ENCODE measurements at regions not wholly inside any gene's neighbourhood (a gene's known extent, or its start where the extent isn't known, plus 50 kb on each side); places are given as distances from the start of the nearest gene placed in this dataset.

DNA sequence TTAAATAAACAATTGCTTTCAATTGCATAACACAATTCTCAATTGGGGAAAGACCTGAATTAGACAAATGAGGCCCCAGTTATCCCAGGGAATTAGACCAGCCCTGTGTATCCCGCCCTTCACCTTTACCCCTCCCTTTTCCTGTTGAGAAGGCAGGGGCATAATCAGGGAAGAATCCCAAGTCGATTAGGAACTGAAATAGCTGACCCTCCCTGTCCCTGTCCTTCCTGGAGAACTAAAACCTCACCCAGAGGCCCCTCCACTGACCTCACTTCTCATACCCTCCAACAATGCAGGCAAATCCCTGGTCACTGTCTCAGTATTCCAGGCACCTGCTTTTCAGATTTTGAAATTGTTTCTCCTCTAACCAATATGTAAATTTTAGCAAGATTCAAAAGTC is 165.4 kb upstream of the CDH11 start:
- Histone ChIP-seq H3K4me3 (ENCODE audit: low read depth, low read length) (no peak overlapping the region), H3K27me3 (ENCODE audit: control insufficient read depth, insufficient read depth, low read length) (no peaks in the 10 kb centered on the region), H3K36me3 (ENCODE audit: control insufficient read depth, insufficient read depth, low read length) (no peaks in the 10 kb centered on the region)
- FAIRE-seq (no peak), DNase-seq (ENCODE audit: low read depth) (no peak)
- TF ChIP-seq, protein P1, sequence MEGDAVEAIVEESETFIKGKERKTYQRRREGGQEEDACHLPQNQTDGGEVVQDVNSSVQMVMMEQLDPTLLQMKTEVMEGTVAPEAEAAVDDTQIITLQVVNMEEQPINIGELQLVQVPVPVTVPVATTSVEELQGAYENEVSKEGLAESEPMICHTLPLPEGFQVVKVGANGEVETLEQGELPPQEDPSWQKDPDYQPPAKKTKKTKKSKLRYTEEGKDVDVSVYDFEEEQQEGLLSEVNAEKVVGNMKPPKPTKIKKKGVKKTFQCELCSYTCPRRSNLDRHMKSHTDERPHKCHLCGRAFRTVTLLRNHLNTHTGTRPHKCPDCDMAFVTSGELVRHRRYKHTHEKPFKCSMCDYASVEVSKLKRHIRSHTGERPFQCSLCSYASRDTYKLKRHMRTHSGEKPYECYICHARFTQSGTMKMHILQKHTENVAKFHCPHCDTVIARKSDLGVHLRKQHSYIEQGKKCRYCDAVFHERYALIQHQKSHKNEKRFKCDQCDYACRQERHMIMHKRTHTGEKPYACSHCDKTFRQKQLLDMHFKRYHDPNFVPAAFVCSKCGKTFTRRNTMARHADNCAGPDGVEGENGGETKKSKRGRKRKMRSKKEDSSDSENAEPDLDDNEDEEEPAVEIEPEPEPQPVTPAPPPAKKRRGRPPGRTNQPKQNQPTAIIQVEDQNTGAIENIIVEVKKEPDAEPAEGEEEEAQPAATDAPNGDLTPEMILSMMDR (IDR thresholded peaks at IDR 0.05; ENCODE audit: insufficient read depth, low read length, severe bottlenecking) = no peak

DNA sequence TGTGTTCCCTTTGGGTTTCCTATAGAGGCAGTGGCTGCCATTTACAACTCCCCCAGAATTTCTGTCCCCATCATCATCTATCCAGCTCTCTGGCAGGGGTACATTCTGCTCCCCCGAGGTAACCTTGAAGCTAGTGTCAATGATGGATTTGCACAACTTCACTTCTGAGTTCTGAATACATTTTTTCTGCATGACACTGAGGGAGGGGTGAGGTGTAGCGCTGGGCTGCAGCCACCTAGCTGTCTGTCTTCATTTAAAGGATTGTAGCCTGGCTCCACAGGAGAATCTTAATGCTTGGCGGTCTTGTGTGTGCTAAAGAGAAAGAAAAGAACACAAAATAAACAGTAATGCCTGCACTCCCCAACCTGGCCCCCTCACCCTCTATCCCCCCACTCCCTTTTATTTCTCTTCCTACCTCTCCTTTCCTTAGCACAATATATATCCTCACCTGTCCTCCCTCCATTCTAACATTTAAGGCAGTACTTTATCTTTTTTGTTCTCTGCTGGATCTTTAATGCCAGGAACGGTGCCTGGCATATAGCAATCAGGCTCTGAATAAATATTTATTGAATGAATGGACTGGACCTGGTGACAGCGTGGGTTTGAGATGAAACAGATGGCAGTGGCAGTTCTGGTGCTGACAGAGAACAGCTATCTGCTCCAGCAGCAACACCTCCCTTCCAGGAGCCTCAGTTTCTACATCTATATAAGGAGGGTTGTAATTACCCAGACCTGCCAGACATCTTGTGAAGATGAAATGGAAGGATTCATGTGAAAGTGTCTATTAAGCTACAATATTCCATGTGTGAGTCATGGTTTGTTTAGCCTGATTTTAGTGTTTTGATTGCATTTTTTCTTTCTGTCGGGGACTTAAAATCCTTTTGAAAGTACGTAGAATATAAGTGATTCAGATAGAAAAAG is 163.5 kb upstream of the CDH11 start:
- Histone ChIP-seq H3K27me3 (ENCODE audit: control insufficient read depth, insufficient read depth, low read length) (no peaks in the 10 kb centered on the region), H3K4me3 (ENCODE audit: low read depth, low read length) (no peak overlapping the region), H3K36me3 (ENCODE audit: control insufficient read depth, insufficient read depth, low read length) (no peaks in the 10 kb centered on the region)
- FAIRE-seq (no peak), DNase-seq (ENCODE audit: low read depth) (peak; percentile 25)
- TF ChIP-seq, protein P1 (IDR thresholded peaks at IDR 0.05; ENCODE audit: insufficient read depth, low read length, severe bottlenecking) = no peak

DNA sequence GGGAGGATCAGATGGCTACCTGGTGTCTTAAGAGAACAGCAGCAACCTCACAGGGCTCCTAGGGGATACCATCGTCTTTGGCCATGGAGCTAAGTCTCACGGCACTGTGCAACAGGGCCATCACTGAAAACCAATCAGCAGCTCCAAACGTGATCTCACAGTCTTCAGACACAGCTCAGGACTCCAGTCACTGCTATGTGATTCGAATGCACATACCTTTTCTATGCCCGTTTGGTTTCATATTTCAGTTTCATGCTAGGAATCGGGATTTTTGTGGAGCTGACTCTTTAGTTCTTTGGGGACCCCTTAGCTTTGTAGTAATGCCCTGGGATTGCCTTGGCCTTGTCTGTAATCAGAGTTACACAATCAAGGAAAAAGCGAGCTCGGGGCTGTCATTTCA is 162.8 kb upstream of the CDH11 start:
- TF ChIP-seq, protein P1 (IDR thresholded peaks at IDR 0.05; ENCODE audit: insufficient read depth, low read length, severe bottlenecking) = no peak
- H3K36me3 ChIP-seq (ENCODE audit: control insufficient read depth, insufficient read depth, low read length) = no peaks in the 10 kb centered on the region
- FAIRE-seq (no peak), DNase-seq (ENCODE audit: low read depth) (no peak)
- H3K4me3 ChIP-seq (ENCODE audit: low read depth, low read length) = no peak overlapping the region
- H3K27me3 ChIP-seq (ENCODE audit: control insufficient read depth, insufficient read depth, low read length) = no peaks in the 10 kb centered on the region

DNA sequence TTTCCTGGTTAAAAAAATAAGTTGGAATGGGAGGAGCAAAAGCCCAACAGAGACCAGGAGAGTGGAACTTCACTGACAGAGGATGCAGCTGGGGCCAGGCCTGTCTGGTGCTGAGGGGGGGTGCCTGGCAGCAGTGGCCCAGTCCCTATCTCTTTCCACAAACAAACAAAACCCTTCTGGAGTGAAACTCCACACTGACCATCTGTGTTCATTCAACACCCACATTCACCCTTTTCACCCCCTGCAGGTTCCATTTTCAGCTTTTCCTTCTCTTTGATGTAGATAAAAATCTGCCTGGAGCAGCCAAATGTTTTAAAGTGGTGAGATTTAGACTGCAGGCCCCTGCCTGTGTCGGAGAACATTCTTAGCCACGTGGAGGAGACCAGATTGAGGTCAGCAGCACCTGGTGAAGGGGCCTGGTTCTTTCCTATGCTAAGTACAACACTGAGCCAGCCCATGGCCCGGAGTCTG is 161.4 kb upstream of the CDH11 start:
- TF ChIP-seq, protein P1 (IDR thresholded peaks at IDR 0.05; ENCODE audit: insufficient read depth, low read length, severe bottlenecking) = no peak
- DNase-seq (ENCODE audit: low read depth) (no peak), FAIRE-seq (no peak)
- no peaks in the 10 kb centered on the region for H3K27me3 ChIP-seq (ENCODE audit: control insufficient read depth, insufficient read depth, low read length)
- H3K36me3 ChIP-seq (ENCODE audit: control insufficient read depth, insufficient read depth, low read length) = no peaks in the 10 kb centered on the region
- H3K4me3 ChIP-seq (ENCODE audit: low read depth, low read length) = no peak overlapping the region

DNA sequence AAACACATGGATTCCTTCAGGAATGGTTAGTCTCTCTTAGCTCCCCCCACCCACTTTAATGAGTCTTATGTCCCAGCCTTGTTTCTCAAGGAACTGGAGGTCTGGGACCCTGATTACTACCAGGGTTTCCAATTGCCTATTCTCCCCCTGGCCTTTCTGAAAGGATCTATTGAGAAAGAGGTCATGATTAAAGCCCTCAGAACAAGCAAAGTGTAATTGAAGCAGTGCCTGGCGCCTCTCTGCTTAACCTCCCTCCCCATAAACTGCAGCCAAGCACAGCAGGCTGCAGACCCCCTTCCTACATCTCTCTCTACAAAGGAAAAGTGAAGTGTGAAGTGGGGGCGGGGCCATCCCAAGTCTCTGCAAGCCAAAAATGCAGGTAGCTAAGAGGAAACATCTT is 159.7 kb upstream of the CDH11 start:
- H3K4me3 ChIP-seq (ENCODE audit: low read depth, low read length) = no peak overlapping the region
- FAIRE-seq (no peak), DNase-seq (ENCODE audit: low read depth) (no peak)
- TF ChIP-seq, protein P1 (IDR thresholded peaks at IDR 0.05; ENCODE audit: insufficient read depth, low read length, severe bottlenecking) = no peak
- H3K27me3 ChIP-seq (ENCODE audit: control insufficient read depth, insufficient read depth, low read length) = no peaks in the 10 kb centered on the region
- no peaks in the 10 kb centered on the region for H3K36me3 ChIP-seq (ENCODE audit: control insufficient read depth, insufficient read depth, low read length)

Data from bronchial epithelial cell (primary cell).